ENCODE measurements at regions not wholly inside any gene's neighbourhood (a gene's known extent, or its start where the extent isn't known, plus 50 kb on each side); places are given as distances from the start of the nearest gene placed in this dataset.

DNA sequence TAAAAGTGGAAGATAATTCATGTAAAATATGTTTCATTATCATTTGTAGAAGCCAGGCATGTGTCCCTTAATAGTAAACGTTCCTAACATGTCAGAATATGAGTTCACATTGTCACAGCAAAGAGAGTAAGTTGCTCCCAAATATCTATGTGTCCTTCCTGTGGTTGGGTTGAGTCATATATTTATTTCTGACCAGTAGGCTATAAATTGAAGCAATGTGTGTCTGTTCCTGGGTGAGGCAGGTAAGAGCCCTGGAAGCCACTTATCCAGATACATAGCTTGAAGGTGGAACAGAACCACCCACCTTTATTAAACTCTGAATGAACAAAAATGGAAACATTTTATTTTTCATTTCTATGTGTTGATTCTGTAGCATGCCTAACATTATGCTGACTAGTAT, 2251.6 kb downstream of the NCAM2 start:
- DNase-seq: no peak

DNA sequence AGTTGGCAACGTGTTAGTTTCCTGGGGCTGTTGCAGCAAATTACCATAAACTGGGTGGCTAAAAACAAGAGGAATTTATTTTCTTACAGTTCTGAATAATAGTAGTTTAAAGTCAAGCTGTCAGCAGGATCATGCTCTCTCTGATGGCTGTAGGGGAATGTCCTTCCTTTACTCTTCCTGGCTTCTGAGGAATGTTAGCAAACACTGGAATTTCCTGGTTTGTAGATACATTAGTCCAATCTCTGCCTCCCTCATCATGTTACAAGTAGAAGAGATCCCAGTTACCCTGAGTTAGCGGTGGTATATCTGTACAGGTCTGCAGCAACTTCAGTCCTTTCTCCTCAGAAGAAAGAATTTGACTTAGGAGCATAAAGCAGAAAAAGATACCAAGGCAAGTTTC, 2249.1 kb downstream of the NCAM2 start:
- DNase-seq: no peak

DNA sequence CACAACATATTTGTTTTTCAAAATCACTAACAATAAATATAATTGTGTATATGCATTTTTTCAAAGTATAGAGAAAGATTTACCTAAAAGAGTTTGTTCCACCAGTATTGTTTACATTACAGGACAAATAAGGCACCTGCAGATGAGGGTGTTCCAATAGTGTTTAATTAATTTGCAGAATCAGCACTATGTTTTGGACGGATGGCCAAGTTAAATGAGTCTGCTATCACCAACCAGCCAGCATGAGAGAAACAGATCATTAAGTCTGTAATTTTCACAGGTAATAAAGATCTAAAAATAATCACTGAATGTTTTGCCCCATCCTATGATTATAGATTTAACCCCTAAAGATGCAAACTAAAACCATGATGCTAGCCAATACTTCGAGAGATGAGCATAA, 2247.0 kb downstream of the NCAM2 start:
- no peak for DNase-seq

DNA sequence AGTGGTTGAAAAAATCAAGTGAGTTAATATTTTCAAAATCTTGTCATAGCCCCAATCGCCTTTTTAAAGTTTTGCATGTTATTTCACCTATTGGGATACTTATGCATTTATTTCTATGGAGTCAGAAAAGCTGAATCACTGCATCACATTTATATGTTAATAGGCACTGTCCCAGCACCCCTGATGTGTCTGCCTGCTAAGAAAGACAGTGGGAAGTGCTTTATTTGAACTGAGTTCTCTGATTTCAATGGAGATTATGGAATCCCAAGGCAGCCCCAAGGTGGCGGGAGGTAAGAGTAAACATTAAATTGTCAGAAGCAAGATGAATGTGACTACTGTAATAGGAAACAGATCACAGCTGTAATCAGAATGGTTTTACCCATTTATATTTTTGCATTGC, 2225.7 kb downstream of the NCAM2 start:
- no peak for DNase-seq

DNA sequence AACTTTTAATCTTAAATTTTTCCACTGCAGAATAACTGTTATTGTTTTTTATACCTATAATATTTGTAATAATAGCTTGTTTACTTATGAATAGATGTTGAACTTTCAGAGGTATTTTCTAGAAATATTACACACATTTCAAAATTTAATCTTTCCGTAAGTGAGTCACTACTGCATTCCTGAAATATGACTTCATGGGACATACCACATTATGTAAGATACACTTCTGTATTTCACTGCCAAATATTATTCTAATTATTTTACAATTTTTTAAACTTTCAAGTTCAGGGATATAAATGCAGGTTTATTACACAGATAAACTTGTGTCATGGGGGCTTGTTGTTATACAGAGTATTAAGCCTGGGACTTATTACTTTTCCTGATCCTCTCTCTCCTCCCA, 2220.5 kb downstream of the NCAM2 start:
- no peak for DNase-seq

DNA sequence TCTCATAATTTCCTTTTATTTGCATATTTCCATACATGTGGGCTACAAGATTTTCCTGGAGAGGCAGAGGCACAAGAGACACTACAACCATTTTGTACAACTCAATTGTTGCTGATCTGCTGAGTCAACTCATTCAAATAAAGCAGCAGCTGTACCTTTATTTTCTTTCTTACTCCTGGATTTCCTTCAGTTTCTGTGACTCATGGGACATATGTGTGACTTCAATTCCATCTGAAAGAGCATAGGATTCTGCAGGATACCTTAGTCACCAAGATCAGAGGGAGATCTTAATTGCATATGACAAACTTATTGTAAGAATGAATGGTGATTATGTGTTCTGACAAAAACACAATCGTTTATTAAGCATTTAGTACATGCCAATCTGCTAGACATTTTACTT, 2219.4 kb downstream of the NCAM2 start:
- DNase-seq: no peak

DNA sequence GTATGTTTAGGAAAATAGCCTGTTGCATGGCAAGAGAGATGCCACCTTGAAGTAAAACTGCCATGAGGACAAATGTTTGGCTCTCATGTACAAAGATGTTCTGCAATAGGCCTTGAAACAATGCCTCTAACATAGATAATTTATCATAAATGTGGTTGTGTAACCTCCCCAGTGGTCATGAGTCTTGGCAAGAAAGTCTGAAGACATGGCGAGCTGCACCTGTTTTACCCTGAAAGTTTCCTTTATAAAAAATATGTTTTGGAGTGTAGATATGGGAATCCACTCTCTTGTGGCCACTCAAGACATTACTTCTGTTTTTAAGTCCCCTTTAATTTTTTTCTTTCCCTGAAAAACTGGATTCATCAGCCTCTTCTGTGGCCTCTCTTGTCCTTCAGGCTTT, 2217.1 kb downstream of the NCAM2 start:
- no peak for DNase-seq

Data from GF-D8 (cell line).